Ovary (tissue), 3 donors: ENCODE measurements at regions not wholly inside any gene's neighbourhood (a gene's known extent, or its start where the extent isn't known, plus 50 kb on each side); places are given as distances from the start of the nearest gene placed in this dataset.

Source experiments
- CTCF ChIP-seq, 3 donors: fragments of 450-650 bp in 2 of 3; fragments of 200-600 bp in 1 of 3; IDR thresholded peaks; one replicate each; pipeline versions ENCODE4 v1.5.1 to v1.8.0; 2016 to 2022; ENCODE audit warnings: antibody characterized with exemption in 3 of 3, mild to moderate bottlenecking in 1 of 3
- EP300 ChIP-seq: sonication (generic); formaldehyde crosslinking; IDR thresholded peaks from one replicate; pipeline ENCODE4 v1.6.1; 2017; ENCODE audit warnings: antibody characterized with exemption
- POLR2A ChIP-seq: fragments of 450-650 bp; IDR thresholded peaks from one replicate; pipeline ENCODE4 v1.6.1; 2017; ENCODE audit warnings: antibody characterized with exemption, mild to moderate bottlenecking, moderate library complexity
- donor health status: DM: no; HTN: no; CAD: no.

GRCh38 chr1:79262745-79263258 is 256.3 kb upstream of the ADGRL4 start:
- no peak for TF ChIP-seq CTCF (IDR thresholded peaks at IDR 0.05)
- TF ChIP-seq POLR2A: no peak
- TF ChIP-seq EP300: no peak
